GM12873 (cell line): ENCODE measurements at regions not wholly inside any gene's neighbourhood (a gene's known extent, or its start where the extent isn't known, plus 50 kb on each side); places are given as distances from the start of the nearest gene placed in this dataset.
A peak's percentile ranks its signal among the peaks of the same experiment; 100 is the strongest.

ENCODE experiments used
- TF ChIP-seq, protein P1 (sequence below): IDR thresholded peaks from 2 replicates; pipeline ENCODE4 v1.5.1; 2012; ENCODE audit warnings: low read depth, mild to moderate bottlenecking, moderate library complexity, low read length, control low read depth; ENCODE audit not compliant: insufficient read depth; ENCODE audit errors: missing control alignments

DNA sequence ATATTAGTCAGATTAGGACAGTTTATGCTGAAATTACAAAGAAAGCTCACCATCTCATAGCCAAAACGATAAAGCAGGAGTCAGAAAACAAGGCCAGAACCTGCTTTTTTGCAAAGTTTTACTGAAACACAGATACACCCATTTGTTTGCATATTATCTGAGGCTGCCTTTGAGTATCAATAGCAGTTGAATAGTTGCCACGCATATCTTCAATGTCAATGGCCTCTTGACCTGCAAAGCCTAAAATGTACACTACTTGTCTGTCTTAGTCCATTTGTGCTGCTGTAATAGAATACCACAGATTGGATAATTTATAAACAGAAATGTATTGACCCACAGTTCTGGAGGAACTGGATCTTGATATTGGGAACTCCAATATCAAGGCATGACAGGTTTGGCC is 94.1 kb upstream of the NT5E start:
- TF ChIP-seq, protein P1, sequence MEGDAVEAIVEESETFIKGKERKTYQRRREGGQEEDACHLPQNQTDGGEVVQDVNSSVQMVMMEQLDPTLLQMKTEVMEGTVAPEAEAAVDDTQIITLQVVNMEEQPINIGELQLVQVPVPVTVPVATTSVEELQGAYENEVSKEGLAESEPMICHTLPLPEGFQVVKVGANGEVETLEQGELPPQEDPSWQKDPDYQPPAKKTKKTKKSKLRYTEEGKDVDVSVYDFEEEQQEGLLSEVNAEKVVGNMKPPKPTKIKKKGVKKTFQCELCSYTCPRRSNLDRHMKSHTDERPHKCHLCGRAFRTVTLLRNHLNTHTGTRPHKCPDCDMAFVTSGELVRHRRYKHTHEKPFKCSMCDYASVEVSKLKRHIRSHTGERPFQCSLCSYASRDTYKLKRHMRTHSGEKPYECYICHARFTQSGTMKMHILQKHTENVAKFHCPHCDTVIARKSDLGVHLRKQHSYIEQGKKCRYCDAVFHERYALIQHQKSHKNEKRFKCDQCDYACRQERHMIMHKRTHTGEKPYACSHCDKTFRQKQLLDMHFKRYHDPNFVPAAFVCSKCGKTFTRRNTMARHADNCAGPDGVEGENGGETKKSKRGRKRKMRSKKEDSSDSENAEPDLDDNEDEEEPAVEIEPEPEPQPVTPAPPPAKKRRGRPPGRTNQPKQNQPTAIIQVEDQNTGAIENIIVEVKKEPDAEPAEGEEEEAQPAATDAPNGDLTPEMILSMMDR = no peak

- TF ChIP-seq, protein P1 = peak; percentile 90
These were observed 94.9 kb upstream of the NT5E start for GRCh38 chr6:85354761-85355618.

DNA sequence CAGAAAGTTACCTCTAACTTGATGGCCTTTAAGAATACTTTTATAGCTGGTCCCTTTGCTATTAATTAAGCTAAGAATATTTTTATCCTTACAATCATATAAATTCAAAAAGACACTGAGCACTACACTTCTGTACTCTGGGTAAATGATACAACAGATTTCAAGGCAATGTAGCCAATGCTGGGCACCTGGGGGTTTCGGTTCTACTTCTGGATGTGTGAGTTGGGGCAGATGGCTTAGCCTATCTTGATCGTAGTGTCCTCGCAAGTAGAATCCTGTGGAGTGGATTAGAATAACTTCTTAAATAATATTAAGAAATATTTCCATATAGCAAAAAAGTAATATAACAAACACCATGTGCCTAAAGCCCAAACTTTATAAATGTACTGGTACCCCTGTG is 96.9 kb upstream of the NT5E start:
- TF ChIP-seq, protein P1 = no peak

GRCh38 chr6:85348643-85349042 is 101.2 kb upstream of the NT5E start:
- TF ChIP-seq, protein P1 = no peak

GRCh38 chr6:85347812-85348211 is 102.1 kb upstream of the NT5E start:
- TF ChIP-seq, protein P1 = no peak

- TF ChIP-seq, protein P1 = no peak
These were observed 103.7 kb upstream of the NT5E start for GRCh38 chr6:85346196-85346595.

DNA sequence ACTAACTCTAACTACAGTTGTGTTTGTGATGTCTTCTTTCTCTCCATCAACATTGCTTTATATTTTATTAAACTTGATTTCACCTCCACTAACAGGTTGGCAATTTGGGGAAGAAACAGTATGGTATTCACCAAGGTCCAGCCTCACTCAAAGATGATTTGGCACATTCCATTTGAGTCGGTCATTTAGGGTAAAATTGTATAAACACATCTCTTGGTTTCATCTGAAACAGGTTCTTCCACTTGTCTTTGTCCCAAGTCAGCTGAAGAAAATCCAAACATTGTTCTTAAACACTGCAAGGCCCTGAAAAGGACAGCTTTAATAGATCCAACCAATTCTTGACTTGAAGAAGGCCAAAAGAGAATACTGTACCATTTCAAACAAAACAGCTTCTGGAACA is 104.9 kb upstream of the NT5E start:
- TF ChIP-seq, protein P1 = no peak
